ENCODE measurements at regions not wholly inside any gene's neighbourhood (a gene's known extent, or its start where the extent isn't known, plus 50 kb on each side); places are given as distances from the start of the nearest gene placed in this dataset.

- no peak overlapping the region for H3K23ac ChIP-seq (ENCODE audit: low read length in 2 of 2)
- no peaks in the 10 kb centered on the region for H3K27me3 ChIP-seq (ENCODE audit: control insufficient read depth in 1 of 2, insufficient read depth in 1 of 2, low read length in 2 of 2)
- DNase-seq: peak; percentile 2
- H3K4me2 ChIP-seq (ENCODE audit: low read length, poor library complexity, severe bottlenecking): no peak overlapping the region
- no peaks in the 10 kb centered on the region for H3K36me3 ChIP-seq (ENCODE audit: control insufficient read depth in 1 of 2, insufficient read depth in 2 of 2, low read depth in 1 of 2, low read length in 2 of 2)
- no peak overlapping the region for H3K4ac ChIP-seq (ENCODE audit: low read depth in 1 of 2, low read length in 2 of 2)
- no peaks in the 10 kb centered on the region for H3K4me1 ChIP-seq (ENCODE audit: control insufficient read depth, insufficient read depth, low read depth, low read length)
- H3K14ac ChIP-seq (ENCODE audit: low read length in 2 of 2): no peak overlapping the region
- H2AK5ac ChIP-seq (ENCODE audit: low read length, severe bottlenecking): no peak overlapping the region
- 93% methylated on average over 3 of the region's 3 CpGs for WGBS
- H3K9me3 ChIP-seq (ENCODE audit: control insufficient read depth, low read length): no peaks in the 10 kb centered on the region
- H4K91ac ChIP-seq (ENCODE audit: low read length): no peak overlapping the region
- H2BK12ac ChIP-seq (ENCODE audit: low read length in 2 of 2): no peak overlapping the region
- no peak overlapping the region for H2BK120ac ChIP-seq (ENCODE audit: low read depth, low read length)
- no peak overlapping the region for H2BK15ac ChIP-seq (ENCODE audit: low read depth, poor library complexity, severe bottlenecking)
- H3K4me3 ChIP-seq (ENCODE audit: insufficient read depth in 1 of 2, low read depth in 1 of 2, low read length in 2 of 2): no peak overlapping the region
- no peak overlapping the region for H3K18ac ChIP-seq (ENCODE audit: low read depth in 1 of 2, low read length in 2 of 2)
- no peak overlapping the region for H3K9ac ChIP-seq (ENCODE audit: low read length)
- no peak overlapping the region for H2AFZ ChIP-seq (ENCODE audit: low read depth, low read length)
- no peaks in the 10 kb centered on the region for H3K79me1 ChIP-seq (replicated peaks; ENCODE audit: low read length, poor library complexity, severe bottlenecking)
- H4K8ac ChIP-seq (ENCODE audit: low read length): no peak overlapping the region
- no peak overlapping the region for H3K27ac ChIP-seq (ENCODE audit: low read length, poor library complexity, severe bottlenecking)
- no peak overlapping the region for H2BK5ac ChIP-seq (ENCODE audit: low read depth, low read length, poor library complexity, severe bottlenecking)
These were observed 113.0 kb downstream of the GOSR1 start for GRCh38 chr17:30590081-30590733.

DNA sequence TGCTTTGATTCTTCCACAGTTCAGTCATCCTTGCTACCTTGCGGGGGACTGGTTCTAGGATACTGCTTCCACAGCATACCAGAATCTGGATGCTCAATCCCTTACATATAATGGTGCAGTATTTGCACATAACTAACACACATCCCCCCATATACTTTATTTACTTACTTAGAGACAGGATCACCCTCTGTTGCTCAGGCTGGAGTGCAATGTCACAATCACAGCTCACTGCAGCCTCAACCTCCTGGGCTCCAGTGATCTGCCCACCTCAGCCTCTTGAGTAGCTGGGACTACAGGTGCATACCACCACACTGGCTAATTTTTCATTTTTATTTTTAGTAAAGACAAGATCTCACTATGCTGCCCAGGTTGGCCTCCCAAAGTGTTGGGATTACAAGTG lies 112.2 kb downstream of the GOSR1 start:
- Histone ChIP-seq H3K9me3 (ENCODE audit: control insufficient read depth, low read length) (no peaks in the 10 kb centered on the region), H2BK15ac (ENCODE audit: low read depth, poor library complexity, severe bottlenecking) (no peak overlapping the region), H3K23ac (ENCODE audit: low read length in 2 of 2) (no peak overlapping the region), H2AK5ac (ENCODE audit: low read length, severe bottlenecking) (no peak overlapping the region), H3K79me1 (replicated peaks; ENCODE audit: low read length, poor library complexity, severe bottlenecking) (no peaks in the 10 kb centered on the region), H4K8ac (ENCODE audit: low read length) (no peak overlapping the region), H2BK12ac (ENCODE audit: low read length in 2 of 2) (no peak overlapping the region), H3K4me3 (ENCODE audit: insufficient read depth in 1 of 2, low read depth in 1 of 2, low read length in 2 of 2) (no peak overlapping the region), H3K14ac (ENCODE audit: low read length in 2 of 2) (no peak overlapping the region), H2AFZ (ENCODE audit: low read depth, low read length) (no peak overlapping the region), H2BK120ac (ENCODE audit: low read depth, low read length) (no peak overlapping the region), H3K27me3 (ENCODE audit: control insufficient read depth in 1 of 2, insufficient read depth in 1 of 2, low read length in 2 of 2) (no peaks in the 10 kb centered on the region), H3K4ac (ENCODE audit: low read depth in 1 of 2, low read length in 2 of 2) (no peak overlapping the region), H3K18ac (ENCODE audit: low read depth in 1 of 2, low read length in 2 of 2) (no peak overlapping the region), H3K4me1 (ENCODE audit: control insufficient read depth, insufficient read depth, low read depth, low read length) (no peaks in the 10 kb centered on the region), H3K9ac (ENCODE audit: low read length) (no peak overlapping the region), H2BK5ac (ENCODE audit: low read depth, low read length, poor library complexity, severe bottlenecking) (no peak overlapping the region), H3K27ac (ENCODE audit: low read length, poor library complexity, severe bottlenecking) (no peak overlapping the region), H3K4me2 (ENCODE audit: low read length, poor library complexity, severe bottlenecking) (no peak overlapping the region), H3K36me3 (ENCODE audit: control insufficient read depth in 1 of 2, insufficient read depth in 2 of 2, low read depth in 1 of 2, low read length in 2 of 2) (no peaks in the 10 kb centered on the region), H4K91ac (ENCODE audit: low read length) (no peak overlapping the region)
- DNase-seq: no peak
- WGBS: 100% methylated on average over 1 of the region's 1 CpG

DNA sequence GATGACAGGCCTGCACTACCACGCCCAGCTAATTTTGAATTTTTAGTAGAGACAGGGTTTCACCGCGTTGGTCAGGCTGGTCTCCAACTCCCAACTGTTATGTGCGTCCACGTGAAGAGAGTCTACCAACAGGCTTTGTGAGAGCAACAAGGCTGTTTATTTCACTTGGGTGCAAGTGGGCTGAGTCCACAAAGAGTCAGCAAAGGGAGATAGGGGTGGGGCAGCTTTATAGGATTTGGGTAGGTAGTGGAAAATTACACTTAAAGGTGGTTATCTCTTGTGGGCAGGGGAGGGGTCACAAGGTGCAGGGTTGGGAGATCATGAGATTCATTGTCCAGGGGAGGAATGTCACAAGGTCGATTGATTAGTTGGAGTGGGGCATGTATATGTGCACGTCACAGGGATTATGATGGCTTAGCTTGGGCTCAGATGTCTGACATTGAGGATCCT lies 111.6 kb downstream of the GOSR1 start:
- no peak overlapping the region for H3K4me3 ChIP-seq (ENCODE audit: insufficient read depth in 1 of 2, low read depth in 1 of 2, low read length in 2 of 2)
- H3K36me3 ChIP-seq (ENCODE audit: control insufficient read depth in 1 of 2, insufficient read depth in 2 of 2, low read depth in 1 of 2, low read length in 2 of 2): no peaks in the 10 kb centered on the region
- H2BK120ac ChIP-seq (ENCODE audit: low read depth, low read length): no peak overlapping the region
- no peak overlapping the region for H2AK5ac ChIP-seq (ENCODE audit: low read length, severe bottlenecking)
- 87% methylated on average over 6 of the region's 7 CpGs for WGBS
- H3K27ac ChIP-seq (ENCODE audit: low read length, poor library complexity, severe bottlenecking): no peak overlapping the region
- no peaks in the 10 kb centered on the region for H3K79me1 ChIP-seq (replicated peaks; ENCODE audit: low read length, poor library complexity, severe bottlenecking)
- no peak overlapping the region for H2BK5ac ChIP-seq (ENCODE audit: low read depth, low read length, poor library complexity, severe bottlenecking)
- no peaks in the 10 kb centered on the region for H3K9me3 ChIP-seq (ENCODE audit: control insufficient read depth, low read length)
- no peak overlapping the region for H3K9ac ChIP-seq (ENCODE audit: low read length)
- no peak overlapping the region for H3K4ac ChIP-seq (ENCODE audit: low read depth in 1 of 2, low read length in 2 of 2)
- no peak overlapping the region for H3K23ac ChIP-seq (ENCODE audit: low read length in 2 of 2)
- no peaks in the 10 kb centered on the region for H3K4me1 ChIP-seq (ENCODE audit: control insufficient read depth, insufficient read depth, low read depth, low read length)
- no peak overlapping the region for H4K8ac ChIP-seq (ENCODE audit: low read length)
- H2BK15ac ChIP-seq (ENCODE audit: low read depth, poor library complexity, severe bottlenecking): no peak overlapping the region
- H2AFZ ChIP-seq (ENCODE audit: low read depth, low read length): no peak overlapping the region
- H2BK12ac ChIP-seq (ENCODE audit: low read length in 2 of 2): no peak overlapping the region
- no peak overlapping the region for H3K18ac ChIP-seq (ENCODE audit: low read depth in 1 of 2, low read length in 2 of 2)
- H3K14ac ChIP-seq (ENCODE audit: low read length in 2 of 2): no peak overlapping the region
- H3K4me2 ChIP-seq (ENCODE audit: low read length, poor library complexity, severe bottlenecking): no peak overlapping the region
- H3K27me3 ChIP-seq (ENCODE audit: control insufficient read depth in 1 of 2, insufficient read depth in 1 of 2, low read length in 2 of 2): no peaks in the 10 kb centered on the region
- no peak overlapping the region for H4K91ac ChIP-seq (ENCODE audit: low read length)
- DNase-seq: no peak

- DNase-seq: peak; percentile 77
- 94% methylated on average over 5 of the region's 5 CpGs for WGBS
These were observed 109.8 kb downstream of the GOSR1 start for GRCh38 chr17:30586818-30587595.

More at GRCh38 chr17:30586818-30587595, 109.8 kb downstream of the GOSR1 start:
- H3K4me3 ChIP-seq (ENCODE audit: insufficient read depth in 1 of 2, low read depth in 1 of 2, low read length in 2 of 2): no peak overlapping the region
- no peak overlapping the region for H4K91ac ChIP-seq (ENCODE audit: low read length)
- H3K27ac ChIP-seq (ENCODE audit: low read length, poor library complexity, severe bottlenecking): no peak overlapping the region
- H2AK5ac ChIP-seq (ENCODE audit: low read length, severe bottlenecking): no peak overlapping the region
- no peak overlapping the region for H3K14ac ChIP-seq (ENCODE audit: low read length in 2 of 2)
- peak overlapping the region; percentile 42 for H4K8ac ChIP-seq (ENCODE audit: low read length)
- no peaks in the 10 kb centered on the region for H3K9me3 ChIP-seq (ENCODE audit: control insufficient read depth, low read length)
- H3K4ac ChIP-seq (ENCODE audit: low read depth in 1 of 2, low read length in 2 of 2): no peak overlapping the region
- no peaks in the 10 kb centered on the region for H3K4me1 ChIP-seq (ENCODE audit: control insufficient read depth, insufficient read depth, low read depth, low read length)
- H2BK120ac ChIP-seq (ENCODE audit: low read depth, low read length): no peak overlapping the region
- no peak overlapping the region for H2BK12ac ChIP-seq (ENCODE audit: low read length in 2 of 2)
- no peak overlapping the region for H3K23ac ChIP-seq (ENCODE audit: low read length in 2 of 2)
- no peak overlapping the region for H2BK15ac ChIP-seq (ENCODE audit: low read depth, poor library complexity, severe bottlenecking)
- H3K79me1 ChIP-seq (replicated peaks; ENCODE audit: low read length, poor library complexity, severe bottlenecking): no peaks in the 10 kb centered on the region
- no peak overlapping the region for H2AFZ ChIP-seq (ENCODE audit: low read depth, low read length)
- no peak overlapping the region for H3K4me2 ChIP-seq (ENCODE audit: low read length, poor library complexity, severe bottlenecking)
- no peaks in the 10 kb centered on the region for H3K27me3 ChIP-seq (ENCODE audit: control insufficient read depth in 1 of 2, insufficient read depth in 1 of 2, low read length in 2 of 2)
- peak overlapping the region; percentile 33 for H3K9ac ChIP-seq (ENCODE audit: low read length)
- H2BK5ac ChIP-seq (ENCODE audit: low read depth, low read length, poor library complexity, severe bottlenecking): no peak overlapping the region
- no peak overlapping the region for H3K18ac ChIP-seq (ENCODE audit: low read depth in 1 of 2, low read length in 2 of 2)
- H3K36me3 ChIP-seq (ENCODE audit: control insufficient read depth in 1 of 2, insufficient read depth in 2 of 2, low read depth in 1 of 2, low read length in 2 of 2): no peaks in the 10 kb centered on the region

Data from mesenchymal stem cell (in vitro differentiated cells and primary cell).